ENCODE measurements at regions not wholly inside any gene's neighbourhood (a gene's known extent, or its start where the extent isn't known, plus 50 kb on each side); places are given as distances from the start of the nearest gene placed in this dataset.

DNA sequence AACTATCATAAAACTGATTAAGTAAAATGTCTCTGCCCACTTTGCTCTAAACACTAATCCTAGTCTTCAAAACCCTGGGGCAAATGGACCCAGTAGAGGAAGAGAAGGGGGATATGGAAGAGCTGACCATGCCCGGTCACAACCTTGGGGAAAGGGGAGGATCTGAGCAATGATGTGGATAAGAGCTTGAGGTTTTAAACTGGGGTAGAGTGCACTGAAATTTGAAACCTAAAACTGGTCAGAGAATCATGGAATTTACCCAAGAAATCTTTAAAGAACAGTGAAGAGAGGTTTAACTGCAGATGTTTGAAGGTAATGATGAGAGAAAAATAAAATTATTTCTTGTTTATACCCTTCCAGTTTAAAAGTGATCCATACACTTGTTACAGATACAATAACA lies 110.8 kb downstream of the MRPS30 start:
- TF ChIP-seq, protein P1, sequence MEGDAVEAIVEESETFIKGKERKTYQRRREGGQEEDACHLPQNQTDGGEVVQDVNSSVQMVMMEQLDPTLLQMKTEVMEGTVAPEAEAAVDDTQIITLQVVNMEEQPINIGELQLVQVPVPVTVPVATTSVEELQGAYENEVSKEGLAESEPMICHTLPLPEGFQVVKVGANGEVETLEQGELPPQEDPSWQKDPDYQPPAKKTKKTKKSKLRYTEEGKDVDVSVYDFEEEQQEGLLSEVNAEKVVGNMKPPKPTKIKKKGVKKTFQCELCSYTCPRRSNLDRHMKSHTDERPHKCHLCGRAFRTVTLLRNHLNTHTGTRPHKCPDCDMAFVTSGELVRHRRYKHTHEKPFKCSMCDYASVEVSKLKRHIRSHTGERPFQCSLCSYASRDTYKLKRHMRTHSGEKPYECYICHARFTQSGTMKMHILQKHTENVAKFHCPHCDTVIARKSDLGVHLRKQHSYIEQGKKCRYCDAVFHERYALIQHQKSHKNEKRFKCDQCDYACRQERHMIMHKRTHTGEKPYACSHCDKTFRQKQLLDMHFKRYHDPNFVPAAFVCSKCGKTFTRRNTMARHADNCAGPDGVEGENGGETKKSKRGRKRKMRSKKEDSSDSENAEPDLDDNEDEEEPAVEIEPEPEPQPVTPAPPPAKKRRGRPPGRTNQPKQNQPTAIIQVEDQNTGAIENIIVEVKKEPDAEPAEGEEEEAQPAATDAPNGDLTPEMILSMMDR (IDR thresholded peaks at IDR 0.05) = no peak
- no peak for TF ChIP-seq EP300 (IDR thresholded peaks at IDR 0.05)
- no peak for TF ChIP-seq POLR2A (IDR thresholded peaks at IDR 0.05)
- TF ChIP-seq POLR2AphosphoS5 (IDR thresholded peaks at IDR 0.05) = no peak
